H7 (cell line): ENCODE measurements at regions not wholly inside any gene's neighbourhood (a gene's known extent, or its start where the extent isn't known, plus 50 kb on each side); places are given as distances from the start of the nearest gene placed in this dataset.
"Not testable (repeated sequence)": the region's sequence is repeated elsewhere in the genome, so short reads cannot be mapped to it uniquely, and the experiment has no call there.

Experiments used
- DNase-seq: peaks from one replicate; pipeline ENCODE4 v3.0.0; 2012
- H3K27me3 ChIP-seq: 2 replicates; pipeline ENCODE4 v1.6.0; 2011; ENCODE audit warnings: mild to moderate bottlenecking, low read length; ENCODE audit not compliant: control insufficient read depth, insufficient read depth
- H3K36me3 ChIP-seq: replicated peaks from 2 replicates; pipeline ENCODE4 v1.5.1; 2011; ENCODE audit warnings: low read length; ENCODE audit not compliant: control insufficient read depth, insufficient read depth
- H3K4me3 ChIP-seq: 2 replicates; pipeline ENCODE4 v1.5.1; 2011; ENCODE audit warnings: low read depth, mild to moderate bottlenecking, control low read depth, low read length, moderate library complexity; ENCODE audit not compliant: insufficient read depth

- DNase-seq, H3K27me3 ChIP-seq, H3K36me3 ChIP-seq, H3K4me3 ChIP-seq: not testable (repeated sequence)
These were observed 136.1 kb upstream of the NBPF19 start for GRCh38 chr1:149338698-149339097.

- H3K4me3 ChIP-seq, DNase-seq, H3K36me3 ChIP-seq, H3K27me3 ChIP-seq: not testable (repeated sequence)
These were observed 125.4 kb upstream of the NBPF19 start for GRCh38 chr1:149349448-149349847.

GRCh38 chr1:149352205-149352604, 122.6 kb upstream of the NBPF19 start:
- H3K4me3 ChIP-seq, H3K27me3 ChIP-seq, H3K36me3 ChIP-seq, DNase-seq: not testable (repeated sequence)

DNA sequence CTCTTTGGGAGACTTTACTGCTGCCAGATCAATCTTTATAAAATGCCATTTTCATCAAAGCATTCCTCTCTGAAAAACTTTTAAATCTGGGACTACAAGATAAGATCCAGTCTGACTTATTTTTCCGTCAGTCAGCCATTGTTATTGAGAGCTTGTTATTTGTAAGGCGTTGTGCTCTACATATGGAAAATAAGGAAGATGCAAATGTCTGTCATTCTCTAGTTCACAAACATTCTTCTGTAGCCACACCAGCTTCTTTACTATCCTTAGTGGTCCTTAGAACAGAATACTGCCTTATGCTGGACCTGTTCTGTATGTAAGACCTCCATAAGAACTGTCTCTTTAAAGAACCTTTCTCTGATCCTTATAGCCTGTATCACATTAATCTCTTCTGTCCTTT, 120.3 kb upstream of the NBPF19 start:
- DNase-seq, H3K27me3 ChIP-seq, H3K36me3 ChIP-seq, H3K4me3 ChIP-seq: not testable (repeated sequence)

DNA sequence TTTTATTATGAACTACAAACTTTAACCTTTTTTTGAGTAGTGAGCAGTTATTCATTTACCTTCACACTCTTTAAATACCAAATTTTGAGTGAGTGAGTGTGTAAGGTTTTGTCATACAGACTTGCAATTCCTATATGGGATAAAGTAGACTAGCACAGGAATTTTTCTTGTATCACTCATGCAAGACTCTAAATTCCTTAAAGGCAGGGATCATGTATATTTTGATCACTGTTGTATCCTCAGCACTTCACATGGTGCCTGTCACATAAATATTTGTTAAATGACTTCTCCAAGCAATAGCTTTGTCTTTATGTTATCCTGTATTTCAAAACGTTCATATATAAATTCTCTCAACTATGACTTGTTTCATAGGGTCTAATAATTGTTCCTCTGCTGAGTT, 119.1 kb upstream of the NBPF19 start:
- DNase-seq: not testable (repeated sequence)

DNA sequence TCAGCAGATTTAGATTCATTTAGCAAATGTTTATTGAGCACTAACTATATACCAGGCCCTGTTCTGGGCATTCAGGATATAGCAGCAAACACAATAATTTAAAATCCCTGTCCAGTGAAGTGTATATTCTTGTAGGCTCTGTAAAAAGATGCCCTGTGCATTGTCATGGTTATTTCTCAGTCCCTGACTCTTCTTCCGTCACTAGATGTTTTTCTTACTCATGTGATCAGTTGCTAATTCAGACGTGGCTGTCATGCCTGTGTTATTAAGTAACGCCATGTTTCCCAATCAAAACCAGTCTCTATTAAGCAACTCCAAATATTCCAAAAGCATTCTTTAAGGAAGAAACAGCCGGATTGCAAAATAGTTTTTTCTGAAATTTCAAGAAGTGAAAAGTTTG, 118.7 kb upstream of the NBPF19 start:
- H3K36me3 ChIP-seq, H3K4me3 ChIP-seq, H3K27me3 ChIP-seq, DNase-seq: not testable (repeated sequence)

More for the DNA sequence above, 119.1 kb upstream of the NBPF19 start:
- H3K27me3 ChIP-seq, H3K4me3 ChIP-seq, H3K36me3 ChIP-seq: not testable (repeated sequence)

DNA sequence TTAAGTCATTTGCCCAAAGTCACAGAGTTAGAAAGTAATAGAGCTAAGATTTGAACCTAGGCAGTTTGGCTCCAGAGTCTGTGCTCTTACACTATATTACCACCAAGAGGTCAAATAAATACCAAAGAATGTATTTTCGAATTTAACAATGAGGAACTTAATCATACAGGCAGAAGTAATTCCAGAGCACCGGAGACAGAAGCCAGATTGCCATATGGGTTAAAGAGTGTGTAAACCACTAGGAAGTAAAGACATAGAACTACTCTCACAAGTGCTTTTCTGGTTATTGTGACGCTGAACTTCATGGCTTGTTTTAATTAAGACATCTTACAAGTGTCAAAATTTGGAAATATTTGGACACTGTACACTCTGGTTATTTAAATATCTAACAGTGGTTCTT, 114.5 kb upstream of the NBPF19 start:
- H3K27me3 ChIP-seq, H3K36me3 ChIP-seq, H3K4me3 ChIP-seq, DNase-seq: not testable (repeated sequence)

- not testable (repeated sequence) for DNase-seq, H3K4me3 ChIP-seq, H3K27me3 ChIP-seq, H3K36me3 ChIP-seq
These were observed 113.5 kb upstream of the NBPF19 start for GRCh38 chr1:149361310-149361709.

DNA sequence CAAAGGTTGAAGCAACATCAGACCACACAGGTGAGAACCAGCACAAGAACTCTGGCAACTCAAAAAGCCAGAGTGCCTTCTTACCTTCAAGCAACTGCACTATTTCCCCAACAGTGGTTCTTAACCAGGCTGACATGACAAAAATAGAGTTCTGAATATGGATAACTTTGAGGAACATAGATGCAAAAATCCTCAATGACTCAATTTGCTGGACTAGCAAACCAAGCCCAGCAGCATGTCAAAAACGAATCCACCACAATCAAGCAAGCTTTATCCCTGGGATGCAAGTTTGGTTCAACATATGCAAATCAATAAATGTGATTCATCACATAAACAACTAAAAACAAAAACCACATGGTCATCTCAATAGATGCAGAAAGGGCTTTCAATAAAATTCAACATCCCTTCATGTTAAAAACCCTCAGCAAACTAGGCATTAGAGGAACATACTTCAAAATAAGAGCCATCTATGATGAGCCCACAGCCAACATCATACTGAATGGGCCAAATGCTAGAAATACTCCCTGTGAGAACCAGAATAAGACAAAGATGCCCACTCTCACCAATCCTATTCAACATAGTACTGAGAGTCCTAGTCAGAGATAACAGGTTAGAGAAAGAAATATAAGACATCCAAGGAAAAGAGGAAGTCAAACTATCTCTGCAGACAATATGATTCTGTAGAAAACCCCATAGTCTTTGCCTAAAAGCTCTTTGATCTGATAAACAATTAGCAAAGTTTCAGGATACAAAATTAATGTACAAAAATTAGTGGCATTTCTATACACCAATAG, 110.5 kb upstream of the NBPF19 start:
- not testable (repeated sequence) for H3K27me3 ChIP-seq, H3K4me3 ChIP-seq, DNase-seq

DNA sequence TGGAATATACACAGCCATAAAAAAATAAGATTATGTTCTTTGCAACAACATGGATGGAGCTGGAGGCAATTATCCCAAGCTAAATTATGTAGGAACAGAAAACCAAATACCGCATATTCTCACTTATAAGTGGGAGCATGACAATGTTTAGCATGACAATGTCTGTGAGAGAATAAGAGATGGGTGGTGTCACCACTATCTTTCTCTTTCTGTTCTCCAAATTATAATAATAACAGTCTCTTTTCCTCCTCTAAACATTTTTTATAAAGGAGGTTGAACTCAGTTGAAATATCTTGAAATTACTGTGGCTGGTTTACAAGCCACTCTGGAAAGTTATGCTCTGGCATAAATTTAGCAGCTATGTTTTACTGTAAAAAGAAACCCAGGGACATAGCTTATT, 108.4 kb upstream of the NBPF19 start:
- not testable (repeated sequence) for H3K4me3 ChIP-seq, DNase-seq, H3K36me3 ChIP-seq, H3K27me3 ChIP-seq

More for the DNA sequence above, 110.5 kb upstream of the NBPF19 start:
- H3K36me3 ChIP-seq: not testable (repeated sequence)

- DNase-seq, H3K4me3 ChIP-seq, H3K27me3 ChIP-seq, H3K36me3 ChIP-seq: not testable (repeated sequence)
These were observed 107.3 kb upstream of the NBPF19 start for GRCh38 chr1:149367472-149368044.

DNA sequence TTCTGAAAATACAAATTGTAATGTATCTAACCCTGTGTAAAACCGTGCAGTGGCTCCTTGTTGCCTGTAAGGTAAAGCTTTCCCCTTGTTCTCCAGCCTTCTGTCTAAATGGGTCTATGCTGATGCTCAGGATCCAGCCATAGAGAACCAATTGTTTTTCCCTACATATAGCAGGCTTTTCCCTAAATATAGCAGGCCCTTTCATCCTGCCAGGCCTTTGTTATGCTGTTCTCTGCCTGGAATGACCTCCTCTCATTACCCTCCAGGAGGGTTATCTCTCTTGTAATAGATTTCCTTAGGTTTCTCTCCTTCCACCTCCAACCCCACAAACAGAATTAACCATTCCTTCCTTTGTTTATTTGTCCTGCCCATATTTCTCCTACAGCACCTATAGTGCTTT, 106.5 kb upstream of the NBPF19 start:
- not testable (repeated sequence) for DNase-seq, H3K27me3 ChIP-seq, H3K36me3 ChIP-seq, H3K4me3 ChIP-seq

- not testable (repeated sequence) for H3K36me3 ChIP-seq, H3K4me3 ChIP-seq, H3K27me3 ChIP-seq, DNase-seq
These were observed 105.8 kb upstream of the NBPF19 start for GRCh38 chr1:149369081-149369480.

GRCh38 chr1:149371955-149372354, 102.9 kb upstream of the NBPF19 start:
- not testable (repeated sequence) for H3K27me3 ChIP-seq, H3K36me3 ChIP-seq, DNase-seq

DNA sequence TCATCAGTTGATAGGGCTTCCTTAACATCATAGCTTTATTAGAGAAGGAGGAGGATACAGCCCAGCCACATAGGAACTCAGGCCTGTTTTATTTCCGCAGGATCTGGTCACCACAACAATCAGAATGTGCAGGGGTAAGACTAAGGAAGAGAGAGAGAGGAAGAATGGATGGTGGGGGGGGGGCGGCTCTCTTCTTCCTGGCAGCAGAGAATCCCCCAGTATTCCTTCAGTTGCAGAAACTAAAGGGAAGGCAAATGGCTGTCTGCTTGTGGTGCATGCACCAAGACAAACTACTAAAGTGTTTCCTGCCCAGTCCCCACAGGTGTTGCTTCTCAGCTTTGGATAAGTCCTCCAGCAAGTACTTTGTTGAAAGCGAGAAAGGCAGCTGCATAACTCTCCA, 96.4 kb upstream of the NBPF19 start:
- H3K4me3 ChIP-seq, DNase-seq, H3K36me3 ChIP-seq, H3K27me3 ChIP-seq: not testable (repeated sequence)

More at GRCh38 chr1:149371955-149372354, 102.9 kb upstream of the NBPF19 start:
- not testable (repeated sequence) for H3K4me3 ChIP-seq
